Middle frontal gyrus (tissue), 1 donor: ENCODE measurements at regions not wholly inside any gene's neighbourhood (a gene's known extent, or its start where the extent isn't known, plus 50 kb on each side); places are given as distances from the start of the nearest gene placed in this dataset.
"Not testable (repeated sequence)": the region's sequence is repeated elsewhere in the genome, so short reads cannot be mapped to it uniquely, and the experiment has no call there.

Source experiments
- DNase-seq: peaks from one replicate; pipeline ENCODE4 v3.0.0-alpha.2; 2015; ENCODE audit warnings: low spot score; ENCODE audit errors: extremely low spot score

- DNase-seq, result not testable (repeated sequence)
Observed at GRCh38 chr2:37806004-37806403, 119.1 kb upstream of the RMDN2 start.

- DNase-seq, result no peak
Observed at GRCh38 chr2:37809525-37809924, 115.6 kb upstream of the RMDN2 start.

GRCh38 chr2:37809931-37810570, 115.0 kb upstream of the RMDN2 start:
- DNase-seq, result no peak

- DNase-seq, result no peak
Observed at GRCh38 chr2:37812414-37812813, 112.7 kb upstream of the RMDN2 start.

- DNase-seq, result no peak
Observed at GRCh38 chr2:37812941-37813730, 112.0 kb upstream of the RMDN2 start.

- no peak for DNase-seq
Observed at GRCh38 chr2:37816036-37816435, 109.1 kb upstream of the RMDN2 start.

GRCh38 chr2:37816686-37817085, 108.4 kb upstream of the RMDN2 start:
- DNase-seq, result no peak

- no peak for DNase-seq
Observed at GRCh38 chr2:37819186-37819585, 105.9 kb upstream of the RMDN2 start.

- no peak for DNase-seq
Observed at GRCh38 chr2:37820471-37820986, 104.6 kb upstream of the RMDN2 start.

GRCh38 chr2:37825586-37825985, 99.5 kb upstream of the RMDN2 start:
- no peak for DNase-seq

- DNase-seq, result no peak
Observed at GRCh38 chr2:37826611-37827010, 98.5 kb upstream of the RMDN2 start.

- DNase-seq, result no peak
Observed at GRCh38 chr2:37827455-37827854, 97.6 kb upstream of the RMDN2 start.

- no peak for DNase-seq
Observed at GRCh38 chr2:37827911-37828511, 97.1 kb upstream of the RMDN2 start.

- DNase-seq, result no peak
Observed at GRCh38 chr2:37829202-37829601, 95.9 kb upstream of the RMDN2 start.

- DNase-seq, result no peak
Observed at GRCh38 chr2:37829616-37830395, 95.3 kb upstream of the RMDN2 start.

- DNase-seq, result no peak
Observed at GRCh38 chr2:37830636-37831035, 94.5 kb upstream of the RMDN2 start.

- no peak for DNase-seq
Observed at GRCh38 chr2:37831081-37831780, 93.9 kb upstream of the RMDN2 start.

GRCh38 chr2:37832590-37833197, 92.4 kb upstream of the RMDN2 start:
- peak; percentile 42 for DNase-seq

- DNase-seq, result no peak
Observed at GRCh38 chr2:37833423-37833822, 91.7 kb upstream of the RMDN2 start.

- no peak for DNase-seq
Observed at GRCh38 chr2:37836270-37836669, 88.8 kb upstream of the RMDN2 start.

GRCh38 chr2:37836711-37837110, 88.4 kb upstream of the RMDN2 start:
- no peak for DNase-seq
